HG02678 (cell line): ENCODE measurements at regions not wholly inside any gene's neighbourhood (a gene's known extent, or its start where the extent isn't known, plus 50 kb on each side); places are given as distances from the start of the nearest gene placed in this dataset.

ENCODE experiments used
- ATAC-seq: cut with Tn5 transposase; IDR thresholded peaks from one replicate; pipeline ENCODE4 v1.9.1; 2021; ENCODE audit warnings: mild to moderate bottlenecking, moderate library complexity; ENCODE audit not compliant: unreplicated experiment

DNA sequence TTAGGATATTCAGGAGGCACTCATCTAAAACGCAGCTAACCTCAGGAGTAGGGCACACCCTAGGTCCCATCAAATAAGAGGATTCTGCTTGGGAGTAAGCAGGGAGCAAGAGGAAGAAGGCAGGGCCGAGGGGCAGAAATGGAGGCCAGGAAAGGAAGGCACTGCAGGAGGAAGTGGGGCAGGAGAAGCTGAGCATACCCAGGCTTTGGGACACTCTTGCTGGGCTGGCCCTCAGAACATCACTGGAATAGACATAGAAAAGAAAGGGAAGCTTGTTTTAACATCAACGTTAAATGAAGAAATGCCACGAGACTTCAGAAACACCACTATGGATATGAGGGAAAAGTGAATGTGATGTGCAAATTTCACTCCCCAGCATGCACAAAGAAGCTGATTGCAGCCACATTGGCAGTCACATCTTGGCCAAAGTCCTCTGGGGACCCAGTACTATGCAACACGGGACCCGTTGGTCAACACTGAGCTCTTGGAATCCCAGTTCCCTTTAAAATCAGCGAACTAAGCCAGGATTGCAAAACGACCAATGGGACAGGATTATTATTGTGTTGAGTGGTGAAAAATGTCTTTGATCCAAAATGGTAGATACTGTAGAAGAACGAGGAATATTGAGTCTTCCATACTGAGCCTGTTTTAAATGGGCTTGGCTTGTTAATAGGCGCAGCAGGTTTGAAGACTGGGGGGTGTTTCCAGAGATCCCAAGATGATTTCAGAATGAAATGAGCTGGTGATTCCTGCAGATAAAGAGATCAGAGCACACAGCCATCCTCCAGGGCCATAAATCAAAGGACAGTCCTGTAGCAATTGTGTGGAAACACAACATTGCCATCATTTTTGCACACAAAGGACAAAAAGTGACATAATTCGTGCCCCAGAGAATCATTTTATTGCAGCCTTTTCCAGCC lies 152.4 kb downstream of the TOMM20 start:
- no peak for ATAC-seq

DNA sequence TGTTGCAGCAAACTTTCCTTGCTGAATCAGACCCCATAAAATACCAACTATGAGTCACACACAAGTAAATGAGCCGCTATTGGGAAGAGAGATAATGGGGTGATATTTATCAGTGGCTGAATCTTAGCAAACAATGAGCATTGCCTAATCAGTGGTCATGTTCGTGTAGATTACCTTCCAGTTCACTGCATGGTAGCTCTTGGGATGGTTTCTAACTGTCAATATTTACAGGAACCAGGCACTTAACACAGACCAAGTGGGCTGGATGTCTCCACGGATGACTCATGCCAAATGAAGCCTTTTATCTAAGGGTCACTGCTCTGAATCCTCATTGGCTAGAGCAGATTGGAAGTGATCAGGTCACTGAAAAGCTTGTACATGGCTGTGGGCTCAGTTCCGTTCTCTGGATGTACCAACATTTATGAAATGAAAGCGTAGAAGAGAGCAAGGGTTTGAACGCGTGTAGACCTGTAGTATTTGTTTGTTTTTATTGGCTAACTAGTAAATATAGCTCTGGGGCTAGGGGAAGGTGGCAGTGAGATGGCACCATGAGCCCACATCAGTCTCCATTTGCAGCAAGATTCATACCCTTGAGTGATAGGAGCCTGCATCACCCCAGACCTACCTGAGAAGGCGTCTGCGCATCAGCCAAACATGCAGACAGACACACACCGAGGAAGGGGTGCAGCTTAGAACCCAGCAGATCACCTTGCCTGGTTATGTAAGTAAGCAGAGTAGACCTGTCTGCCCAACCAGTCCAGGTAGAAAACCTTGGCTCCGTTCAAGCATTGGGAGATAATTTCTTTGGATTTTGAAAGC lies 153.3 kb downstream of the TOMM20 start:
- ATAC-seq: no peak

DNA sequence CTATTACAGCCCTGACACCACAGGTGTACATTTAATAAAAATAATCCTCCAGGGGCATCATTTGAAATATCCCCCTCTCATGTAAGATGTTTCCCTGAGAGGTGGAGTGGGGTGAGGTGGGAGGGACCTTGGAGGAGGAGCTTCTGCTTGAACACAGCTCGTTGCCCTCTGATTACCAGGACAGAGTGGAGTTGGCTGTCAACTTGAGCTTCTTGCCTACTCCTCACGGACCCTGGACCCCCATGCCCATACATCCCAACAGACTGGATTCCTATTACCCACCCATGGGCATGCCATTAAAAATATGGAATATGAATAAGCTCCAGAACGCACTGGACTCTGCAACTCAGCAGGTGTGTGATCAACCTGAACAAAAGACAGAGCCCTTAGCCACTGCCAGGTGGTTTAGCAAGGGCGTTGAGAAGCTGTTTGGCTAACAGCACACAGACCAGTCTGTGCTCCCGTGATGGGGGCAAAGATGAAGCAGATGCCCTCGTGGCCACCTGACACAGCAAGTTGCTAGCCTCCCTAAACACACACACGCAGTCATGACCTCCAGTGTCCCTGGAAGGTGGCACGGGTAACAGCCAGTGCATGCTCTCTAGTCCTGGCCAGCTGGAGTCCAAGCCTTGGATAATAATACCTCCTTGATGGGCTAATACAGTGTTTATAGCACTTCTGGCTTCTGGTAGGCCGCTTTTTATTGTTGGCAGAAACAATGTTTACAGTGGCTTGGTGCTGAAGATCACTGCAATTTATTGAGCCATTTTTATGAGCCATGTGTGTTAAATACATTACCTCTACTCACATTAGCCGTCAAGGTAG lies 155.0 kb downstream of the TOMM20 start:
- ATAC-seq: no peak

DNA sequence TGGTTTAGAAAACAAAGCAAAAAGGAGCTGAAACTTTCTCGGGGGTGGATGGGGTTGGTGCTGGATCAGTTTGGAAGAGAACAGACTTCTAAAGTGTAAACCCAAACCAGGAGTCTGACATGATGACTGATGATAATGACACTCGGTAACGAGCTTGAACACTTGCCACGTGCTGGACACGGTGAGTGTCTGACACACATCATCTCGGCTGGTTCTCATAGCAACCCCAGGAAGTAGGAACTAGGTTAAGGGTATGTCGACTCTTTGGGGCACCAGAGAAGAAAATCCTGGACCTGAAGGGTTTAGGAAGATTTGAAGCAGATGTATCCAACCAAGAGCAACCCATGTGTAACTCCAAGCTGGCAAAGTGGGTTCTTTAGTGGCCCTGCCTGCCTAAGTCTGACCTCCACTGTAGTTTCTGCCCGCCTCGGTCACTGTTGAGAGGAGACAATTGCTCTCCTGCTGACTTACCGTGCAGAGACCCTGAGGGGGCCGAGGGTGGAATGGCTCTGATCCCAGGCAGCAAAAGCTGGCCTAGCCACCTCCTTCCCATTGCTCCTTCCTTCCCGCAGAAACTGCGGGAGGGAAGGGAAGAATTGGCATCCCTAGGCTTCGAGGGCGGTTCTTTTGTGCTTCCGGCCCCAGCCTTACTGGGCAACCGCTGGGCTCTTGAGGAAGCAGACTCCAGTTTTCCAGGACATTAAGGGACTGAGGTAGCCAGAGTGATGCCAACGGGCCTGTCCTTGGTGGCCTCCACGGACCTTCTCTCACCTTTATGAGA lies 156.0 kb downstream of the TOMM20 start:
- no peak for ATAC-seq

DNA sequence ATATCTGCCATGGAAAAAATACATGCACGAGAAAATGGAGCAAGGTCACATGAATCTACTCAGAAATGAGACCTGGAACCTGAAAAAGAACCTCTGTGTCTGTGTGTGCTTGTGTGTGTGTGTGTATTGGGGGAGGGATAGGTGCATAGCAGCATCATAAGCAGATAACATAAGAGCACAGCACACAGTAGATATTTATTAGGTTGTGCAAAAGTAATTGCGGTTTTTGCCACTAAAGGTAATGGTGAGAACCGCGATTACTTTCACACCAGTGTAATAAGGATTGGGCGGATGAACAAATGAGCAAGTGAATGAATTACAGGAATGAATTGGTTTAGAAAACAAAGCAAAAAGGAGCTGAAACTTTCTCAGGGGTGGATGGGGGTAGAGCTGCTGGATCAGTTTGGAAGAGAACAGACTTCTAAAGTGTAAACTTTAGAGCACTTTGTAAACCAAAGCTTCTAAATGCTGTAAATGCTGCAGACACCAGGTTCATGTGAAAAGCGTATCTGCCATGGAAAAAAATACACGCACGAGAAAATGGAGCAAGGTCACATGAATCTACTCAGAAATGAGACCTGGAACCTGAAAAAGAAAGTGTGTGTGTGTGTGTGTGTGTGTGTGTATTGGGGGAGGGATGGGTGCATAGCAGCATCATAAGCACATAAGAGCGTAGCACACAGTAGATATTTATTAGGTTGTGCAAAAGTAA lies 156.9 kb downstream of the TOMM20 start:
- ATAC-seq: peak; percentile 40

DNA sequence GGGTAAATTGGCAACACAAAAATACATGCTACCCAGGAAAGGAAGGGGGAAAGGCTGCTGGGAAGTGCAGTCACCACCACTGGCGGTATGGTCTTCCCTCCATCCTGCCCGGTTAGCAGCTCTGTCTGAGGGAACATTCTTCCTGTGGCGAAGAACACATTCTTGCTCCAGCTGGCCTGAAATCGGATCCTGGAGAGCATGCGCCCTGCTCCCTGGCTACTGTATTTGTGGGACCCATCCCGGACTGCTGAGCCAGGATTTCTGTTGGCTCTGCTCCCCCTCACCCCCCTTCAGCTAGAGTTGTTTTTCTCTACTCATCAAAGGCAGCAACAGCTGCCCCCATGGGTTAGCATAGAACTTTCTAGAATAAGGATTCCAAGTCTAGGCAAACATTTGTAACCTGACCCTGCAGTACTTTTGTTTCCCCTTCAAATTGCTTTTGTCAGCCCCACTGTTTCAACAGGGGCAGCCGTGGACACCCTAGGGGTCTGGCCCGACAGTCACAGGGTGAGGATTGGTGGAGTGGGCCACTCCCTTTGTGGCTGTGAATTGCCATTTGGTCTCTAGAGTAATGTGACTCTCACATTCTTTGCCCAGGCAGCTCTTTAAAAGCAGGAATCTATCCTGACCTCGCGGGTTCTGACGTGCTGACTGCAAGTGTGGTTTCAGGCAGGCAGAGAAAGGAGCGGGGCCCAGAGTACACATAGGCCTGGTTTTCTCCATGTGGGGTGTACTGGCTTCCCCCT lies 157.7 kb downstream of the TOMM20 start:
- peak; percentile 26 for ATAC-seq

DNA sequence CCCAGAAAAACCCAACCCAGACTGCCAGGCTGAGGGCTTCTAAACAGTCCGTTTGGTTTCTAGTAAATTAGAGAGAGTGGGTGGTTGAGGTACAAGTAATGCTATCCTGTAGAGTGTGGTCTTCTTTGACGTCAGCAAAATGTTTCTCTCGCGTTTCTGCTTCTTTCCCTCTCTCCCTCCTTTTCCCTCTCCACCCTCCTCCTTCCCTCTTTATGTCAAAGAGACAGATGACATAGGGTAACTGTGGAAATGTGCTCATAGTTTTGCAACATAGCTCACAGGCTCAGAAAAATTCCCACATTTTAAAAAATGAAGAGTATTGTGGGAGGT lies 158.3 kb downstream of the TOMM20 start:
- no peak for ATAC-seq

DNA sequence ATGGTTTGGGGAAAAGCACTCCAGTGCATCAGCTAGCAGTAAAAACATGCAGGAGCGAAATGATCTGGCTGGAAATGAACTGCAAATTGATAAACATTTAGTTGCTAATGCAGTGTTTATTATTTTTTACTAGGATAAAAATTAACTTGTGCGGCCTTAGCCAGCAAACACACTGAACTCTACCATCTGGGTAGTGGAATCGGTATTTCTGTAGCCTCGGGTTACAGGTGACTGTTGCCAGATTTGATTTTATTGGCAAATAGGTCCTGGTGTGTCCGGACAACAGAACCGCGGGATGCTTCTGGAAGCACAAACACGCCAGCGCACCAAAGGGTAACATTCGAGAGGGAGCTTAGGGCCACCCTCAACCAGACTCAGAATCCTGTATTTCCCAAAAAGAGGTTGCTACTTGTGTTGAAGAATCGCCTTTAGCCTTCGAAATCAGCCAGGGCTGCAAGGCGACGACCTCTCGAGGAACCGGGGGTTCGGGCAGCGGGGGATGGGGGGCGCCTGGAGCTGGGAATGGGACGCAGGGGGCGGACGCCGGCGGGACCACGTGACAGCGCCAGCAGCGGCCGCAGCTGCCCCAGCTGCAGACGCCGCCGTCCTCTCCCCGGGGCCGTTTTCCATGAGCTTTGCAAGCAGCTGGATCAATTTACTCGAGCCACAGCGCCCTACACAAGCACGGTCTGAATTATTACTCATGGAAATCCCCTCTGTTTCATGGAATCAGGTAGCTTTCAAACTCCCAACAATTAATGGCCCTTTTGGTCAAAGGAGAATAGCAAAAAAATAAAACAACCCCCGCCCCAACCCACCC lies 158.8 kb downstream of the TOMM20 start:
- ATAC-seq: no peak

DNA sequence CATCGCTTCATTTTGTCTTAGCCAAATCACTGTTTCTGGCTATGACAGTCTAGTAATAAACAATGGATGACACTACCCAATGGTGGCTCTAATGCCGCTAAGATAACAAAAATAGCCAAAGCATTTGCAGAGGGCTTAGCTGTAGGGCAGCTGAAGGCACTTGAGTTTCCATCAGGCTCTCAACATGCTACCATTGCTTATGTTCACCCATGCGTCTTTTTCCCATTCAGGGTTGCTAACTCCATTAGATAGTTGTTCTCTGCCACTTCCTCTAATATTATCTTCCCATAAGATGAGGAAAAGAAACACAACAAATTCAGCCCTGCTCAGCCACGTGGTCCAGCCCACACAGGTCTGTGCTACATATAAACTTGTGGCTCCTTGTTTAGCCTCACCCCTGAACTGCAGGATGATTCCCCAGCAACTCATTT lies 159.6 kb downstream of the TOMM20 start:
- ATAC-seq: no peak

DNA sequence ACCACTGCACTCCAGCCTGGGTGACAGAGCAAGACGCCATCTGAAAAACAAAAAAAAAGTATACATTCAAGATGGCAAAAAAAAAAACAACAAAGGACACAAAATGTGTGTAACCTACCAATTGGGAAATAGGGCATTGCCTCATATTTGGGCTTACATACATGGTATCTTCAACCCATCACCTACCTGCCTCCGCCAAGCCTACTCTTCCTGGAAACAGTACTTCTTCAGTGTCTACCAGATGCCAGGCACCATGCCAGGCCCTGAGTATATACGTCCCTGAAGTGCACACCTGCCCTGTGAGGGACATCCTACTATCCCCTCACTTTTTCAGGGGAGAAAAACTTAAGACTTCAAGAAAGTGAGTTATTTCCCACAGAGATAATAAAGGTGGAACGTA lies 160.2 kb downstream of the TOMM20 start:
- no peak for ATAC-seq

DNA sequence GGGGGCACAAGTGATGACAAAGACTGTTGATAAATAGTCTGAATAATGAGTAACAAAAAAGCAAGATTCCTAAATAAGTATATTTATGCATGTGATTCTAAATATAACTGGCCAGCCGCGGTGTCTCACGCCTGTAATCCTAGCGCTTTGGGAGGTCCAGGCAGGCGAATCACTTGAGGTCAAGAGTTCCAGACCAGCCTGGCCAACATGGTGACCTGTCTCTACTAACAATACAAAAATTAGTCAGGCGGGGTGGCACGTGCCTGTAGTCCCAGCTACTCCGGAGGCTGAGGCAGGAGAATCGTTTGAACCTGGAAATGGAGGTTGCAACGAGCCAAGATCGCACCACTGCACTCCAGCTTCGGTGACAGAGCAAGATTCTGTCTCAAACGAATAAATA lies 161.5 kb downstream of the TOMM20 start:
- no peak for ATAC-seq

DNA sequence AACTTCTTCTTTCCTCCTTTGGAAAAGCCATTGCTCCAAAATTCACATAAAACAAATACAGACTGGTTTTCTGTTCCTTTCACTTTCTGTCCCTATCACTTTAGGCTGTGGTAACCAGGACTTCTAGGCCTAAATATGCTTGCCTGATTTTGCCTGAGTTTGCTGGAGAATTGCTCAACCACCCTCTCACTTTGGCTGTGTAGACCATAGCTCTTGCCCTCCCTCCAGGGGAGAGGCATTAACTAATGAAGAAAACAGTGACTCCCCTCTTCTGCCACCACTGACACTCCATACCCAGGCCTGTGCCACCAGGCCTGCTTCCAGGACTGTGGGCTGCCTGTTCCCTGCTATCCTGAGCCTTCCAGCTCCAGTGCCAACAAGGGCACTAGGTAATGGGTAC lies 163.5 kb downstream of the TOMM20 start:
- no peak for ATAC-seq

DNA sequence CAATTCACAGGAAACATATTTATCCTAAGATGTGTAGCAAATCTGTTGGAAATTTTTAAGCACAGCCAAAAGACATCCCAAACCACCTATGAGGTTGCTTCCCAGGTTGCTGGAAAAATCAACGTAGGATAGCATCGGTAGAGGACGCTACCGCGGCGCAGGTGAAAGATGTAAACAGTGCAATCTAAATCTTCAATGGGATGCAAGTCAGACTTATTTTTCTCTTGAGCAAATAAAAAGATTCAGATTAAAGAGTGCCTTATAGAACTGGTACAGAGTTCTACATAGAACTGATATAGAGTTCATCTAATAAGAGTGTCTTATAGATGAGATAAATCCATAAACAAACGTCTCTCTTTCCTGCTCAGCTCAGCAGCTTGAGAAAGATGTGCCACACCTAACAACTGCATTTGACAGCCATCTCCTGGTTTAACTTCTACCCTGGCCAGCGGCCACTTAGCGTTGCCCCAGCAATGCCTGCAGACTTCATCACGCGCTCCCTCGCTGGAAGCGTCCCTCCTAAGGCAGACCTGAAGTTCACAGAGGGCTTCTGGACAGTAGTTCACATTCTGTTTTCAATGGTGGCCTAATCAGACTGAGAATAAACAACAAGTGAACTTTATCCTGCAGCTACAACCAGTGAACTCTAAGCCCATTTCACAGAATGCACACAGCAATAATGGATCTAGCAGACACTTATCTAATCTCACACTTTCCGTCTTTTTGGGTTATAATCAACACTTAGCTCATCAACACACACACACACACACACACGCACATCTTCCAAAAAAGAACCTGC lies 164.5 kb downstream of the TOMM20 start:
- ATAC-seq: no peak

DNA sequence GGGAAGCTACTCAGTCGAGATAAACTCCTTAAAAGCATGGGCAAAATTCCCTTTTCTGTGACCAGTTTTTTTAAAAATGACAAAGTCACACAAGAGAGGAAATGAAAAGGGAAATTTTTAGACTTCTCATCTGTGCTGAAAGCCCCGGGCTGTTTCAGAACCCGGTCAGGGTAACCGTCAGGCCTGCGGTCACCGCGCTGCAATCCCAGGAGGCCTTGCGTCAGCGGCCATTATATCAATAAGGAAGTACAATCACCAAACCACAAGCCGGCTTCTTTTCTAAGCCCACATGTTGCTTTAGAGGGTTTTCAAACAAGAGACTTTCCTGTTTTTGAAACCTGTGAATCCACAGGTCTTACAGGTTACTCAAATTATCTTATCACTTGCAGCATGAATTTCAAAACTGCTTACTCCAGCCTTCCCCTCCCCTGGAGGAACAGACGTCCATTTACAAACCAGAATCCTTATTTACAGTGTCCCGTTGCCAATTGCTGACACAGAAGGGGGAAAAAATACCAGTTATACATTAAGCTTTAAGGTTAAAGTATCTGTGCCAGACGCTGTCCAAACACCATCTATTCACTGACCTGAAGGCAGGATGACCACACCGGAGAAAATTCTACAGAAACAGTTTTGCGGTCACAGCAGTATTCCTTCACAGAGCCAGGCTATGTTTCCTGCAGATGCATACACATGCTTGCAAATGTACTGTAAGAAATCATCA lies 165.3 kb downstream of the TOMM20 start:
- ATAC-seq: peak; percentile 86

DNA sequence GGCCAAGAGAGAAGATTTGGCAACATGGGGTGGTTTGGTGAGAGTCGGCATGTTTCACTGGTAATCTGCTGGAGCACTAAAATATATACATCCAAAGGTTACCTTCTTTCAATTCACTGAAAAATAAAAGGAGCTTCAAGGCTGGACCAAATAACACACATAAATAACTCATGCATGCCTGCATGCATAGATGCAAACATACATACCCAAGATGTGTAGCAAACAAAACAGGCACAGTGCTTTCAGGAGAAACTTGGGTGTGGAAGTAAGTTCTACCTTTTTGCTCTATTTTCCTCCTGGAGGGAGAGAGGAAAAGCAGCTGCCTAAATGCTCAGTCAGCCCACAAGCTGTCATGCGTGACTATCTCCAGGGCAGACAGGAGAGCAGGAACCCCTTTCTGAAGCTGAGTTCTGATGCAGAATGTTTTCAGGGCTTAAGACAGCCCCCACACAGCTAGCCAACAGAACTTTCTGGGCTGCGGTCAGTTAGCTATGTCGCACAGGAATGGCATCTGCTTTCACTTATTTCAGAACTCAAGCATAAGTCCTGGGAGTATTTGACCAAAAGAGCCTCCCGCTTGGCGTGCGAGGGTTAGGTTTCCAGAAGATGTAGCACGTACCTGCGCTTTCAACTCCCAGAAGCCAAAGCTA lies 166.2 kb downstream of the TOMM20 start:
- ATAC-seq: peak; percentile 49
